Effector memory CD8-positive, alpha-beta T cell (primary cell): ENCODE measurements at regions not wholly inside any gene's neighbourhood (a gene's known extent, or its start where the extent isn't known, plus 50 kb on each side); places are given as distances from the start of the nearest gene placed in this dataset.
"Not testable (repeated sequence)": the region's sequence is repeated elsewhere in the genome, so short reads cannot be mapped to it uniquely, and the experiment has no call there.

Experiments
- ATAC-seq: fragments of 150-1000 bp; cut with Tn5 transposase; replicated peaks from 2 replicates; pipeline ENCODE4 v1.10.0; 2021; ENCODE audit warnings: mild to moderate bottlenecking, moderate library complexity
- DNase-seq, 3 experiments: peaks; one replicate each; pipeline ENCODE4 v3.0.0; 2021
- H3K27ac Mint-ChIP-seq, 2 donors: one replicate each; pipeline ENCODE4 v1.8.0; 2022; ENCODE audit warnings: mild to moderate bottlenecking in 2 of 2, mixed read lengths in 2 of 2, moderate library complexity in 2 of 2
- H3K27me3 Mint-ChIP-seq, 2 donors: one replicate each; pipeline ENCODE4 v1.8.0; 2022; ENCODE audit warnings: mixed read lengths in 2 of 2
- H3K36me3 Mint-ChIP-seq: one replicate; pipeline ENCODE4 v1.8.0; 2022; ENCODE audit warnings: mild to moderate bottlenecking, moderate library complexity, mixed read lengths; ENCODE audit not compliant: insufficient read depth
- H3K4me1 Mint-ChIP-seq, 2 donors: one replicate each; pipeline ENCODE4 v1.8.0; 2022; ENCODE audit warnings: low read depth in 2 of 2, mixed read lengths in 2 of 2
- H3K4me3 Mint-ChIP-seq, 2 donors: one replicate each; pipeline ENCODE4 v1.8.0; 2022; ENCODE audit warnings: mild to moderate bottlenecking in 2 of 2, mixed read lengths in 2 of 2, moderate library complexity in 2 of 2
- H3K9me3 Mint-ChIP-seq, 2 donors: one replicate each; pipeline ENCODE4 v1.8.0; 2022; ENCODE audit warnings: mixed read lengths in 2 of 2

GRCh38 chr10:22158426-22158825 is 59.4 kb downstream of the EBLN1 start:
- ATAC-seq, result no peak
- Mint-ChIP-seq H3K36me3 (no peaks in the 10 kb centered on the region), H3K27me3 (peaks cover 13 to 37% of the 10 kb centered on the region in 2 donors), H3K4me3 (no peak overlapping the region), H3K9me3 (no peaks in the 10 kb centered on the region), H3K4me1 (peaks cover 4 to 7% of the 10 kb centered on the region in 2 donors), H3K27ac (no peak overlapping the region)
- no peak for DNase-seq

GRCh38 chr10:22156750-22157149 is 61.1 kb downstream of the EBLN1 start:
- H3K36me3 Mint-ChIP-seq, result no peaks in the 10 kb centered on the region
- no peaks in the 10 kb centered on the region for H3K9me3 Mint-ChIP-seq

GRCh38 chr10:22152403-22152802 is 65.4 kb downstream of the EBLN1 start:
- no peak overlapping the region for H3K4me3 Mint-ChIP-seq
- H3K27me3 Mint-ChIP-seq, result peaks cover 51 to 61% of the 10 kb centered on the region in 2 donors
- H3K36me3 Mint-ChIP-seq, result no peaks in the 10 kb centered on the region
- no peak for ATAC-seq
- peaks cover 0 to 3% of the 10 kb centered on the region in 2 donors for H3K9me3 Mint-ChIP-seq
- no peak for DNase-seq
- no peak overlapping the region for H3K27ac Mint-ChIP-seq
- H3K4me1 Mint-ChIP-seq, result no peaks in the 10 kb centered on the region

More at GRCh38 chr10:22156750-22157149, 61.1 kb downstream of the EBLN1 start:
- ATAC-seq (no peak), DNase-seq (no peak)
- Mint-ChIP-seq H3K27me3 (peaks cover 22 to 38% of the 10 kb centered on the region in 2 donors), H3K4me1 (peaks cover 4 to 7% of the 10 kb centered on the region in 2 donors), H3K27ac (no peak overlapping the region), H3K4me3 (no peak overlapping the region)

GRCh38 chr10:22150842-22151241 is 67.0 kb downstream of the EBLN1 start:
- H3K4me1 Mint-ChIP-seq, result no peaks in the 10 kb centered on the region
- H3K9me3 Mint-ChIP-seq, result peaks cover 0 to 3% of the 10 kb centered on the region in 2 donors
- ATAC-seq (no peak), DNase-seq (no peak)
- H3K27me3 Mint-ChIP-seq, result peaks cover 45 to 47% of the 10 kb centered on the region in 2 donors
- no peak overlapping the region for H3K4me3 Mint-ChIP-seq
- no peak overlapping the region for H3K27ac Mint-ChIP-seq
- H3K36me3 Mint-ChIP-seq, result no peaks in the 10 kb centered on the region

- no peak for DNase-seq
- Mint-ChIP-seq H3K4me3 (no peak overlapping the region), H3K27me3 (peaks cover 43 to 45% of the 10 kb centered on the region in 2 donors), H3K4me1 (no peaks in the 10 kb centered on the region), H3K27ac (no peak overlapping the region), H3K36me3 (no peaks in the 10 kb centered on the region), H3K9me3 (peaks cover 0 to 3% of the 10 kb centered on the region in 2 donors)
- no peak for ATAC-seq
These were observed 68.9 kb downstream of the EBLN1 start for GRCh38 chr10:22148961-22149360.

- H3K36me3 Mint-ChIP-seq, ATAC-seq, H3K27ac Mint-ChIP-seq, DNase-seq, H3K4me3 Mint-ChIP-seq, H3K9me3 Mint-ChIP-seq, H3K4me1 Mint-ChIP-seq: not testable (repeated sequence)
- peaks cover 21 to 27% of the 10 kb centered on the region in 2 donors for H3K27me3 Mint-ChIP-seq
These were observed 71.9 kb downstream of the EBLN1 start for GRCh38 chr10:22145873-22146272.

GRCh38 chr10:22137542-22137941 is 80.3 kb downstream of the EBLN1 start:
- H3K4me3 Mint-ChIP-seq, result no peak overlapping the region
- ATAC-seq, result no peak
- H3K36me3 Mint-ChIP-seq, result no peaks in the 10 kb centered on the region
- H3K27ac Mint-ChIP-seq, result no peak overlapping the region
- peaks cover 54 to 79% of the 10 kb centered on the region in 2 donors for H3K27me3 Mint-ChIP-seq
- H3K4me1 Mint-ChIP-seq, result peaks cover 0 to 4% of the 10 kb centered on the region in 2 donors
- H3K9me3 Mint-ChIP-seq, result no peaks in the 10 kb centered on the region
- no peak for DNase-seq

GRCh38 chr10:22135591-22135990 is 82.2 kb downstream of the EBLN1 start:
- peaks cover 0 to 4% of the 10 kb centered on the region in 2 donors for H3K4me1 Mint-ChIP-seq
- ATAC-seq (no peak), DNase-seq (no peak)
- H3K9me3 Mint-ChIP-seq, result no peaks in the 10 kb centered on the region
- H3K27ac Mint-ChIP-seq, result no peak overlapping the region
- no peaks in the 10 kb centered on the region for H3K36me3 Mint-ChIP-seq
- H3K4me3 Mint-ChIP-seq, result no peak overlapping the region
- peaks cover 45 to 76% of the 10 kb centered on the region in 2 donors for H3K27me3 Mint-ChIP-seq

- Mint-ChIP-seq H3K4me3 (no peak overlapping the region), H3K27me3 (peaks cover 40 to 73% of the 10 kb centered on the region in 2 donors), H3K4me1 (peaks cover 0 to 6% of the 10 kb centered on the region in 2 donors), H3K9me3 (no peaks in the 10 kb centered on the region), H3K27ac (no peak overlapping the region), H3K36me3 (no peaks in the 10 kb centered on the region)
- ATAC-seq (no peak), DNase-seq (no peak)
These were observed 83.8 kb downstream of the EBLN1 start for GRCh38 chr10:22133749-22134624.

- H3K9me3 Mint-ChIP-seq, H3K36me3 Mint-ChIP-seq, H3K27ac Mint-ChIP-seq, H3K4me1 Mint-ChIP-seq, H3K4me3 Mint-ChIP-seq, ATAC-seq, DNase-seq: not testable (repeated sequence)
- peaks cover 30 to 52% of the 10 kb centered on the region in 2 donors for H3K27me3 Mint-ChIP-seq
These were observed 87.0 kb downstream of the EBLN1 start for GRCh38 chr10:22130824-22131223.

- DNase-seq, ATAC-seq, H3K4me3 Mint-ChIP-seq, H3K27ac Mint-ChIP-seq, H3K9me3 Mint-ChIP-seq, H3K4me1 Mint-ChIP-seq, H3K36me3 Mint-ChIP-seq: not testable (repeated sequence)
- H3K27me3 Mint-ChIP-seq, result peaks cover 23 to 40% of the 10 kb centered on the region in 2 donors
These were observed 88.2 kb downstream of the EBLN1 start for GRCh38 chr10:22129612-22130011.

- peaks cover 34 to 45% of the 10 kb centered on the region in 2 donors for H3K27me3 Mint-ChIP-seq
- not testable (repeated sequence) for H3K36me3 Mint-ChIP-seq, ATAC-seq, H3K27ac Mint-ChIP-seq, H3K9me3 Mint-ChIP-seq, H3K4me3 Mint-ChIP-seq, H3K4me1 Mint-ChIP-seq, DNase-seq
These were observed 96.6 kb downstream of the EBLN1 start for GRCh38 chr10:22121181-22121580.

- not testable (repeated sequence) for H3K4me3 Mint-ChIP-seq, ATAC-seq
These were observed 97.7 kb downstream of the EBLN1 start for GRCh38 chr10:22120072-22120471.

GRCh38 chr10:22119575-22119974 is 98.2 kb downstream of the EBLN1 start:
- H3K4me3 Mint-ChIP-seq, ATAC-seq, H3K36me3 Mint-ChIP-seq, DNase-seq, H3K9me3 Mint-ChIP-seq, H3K4me1 Mint-ChIP-seq, H3K27ac Mint-ChIP-seq: not testable (repeated sequence)
- peaks cover 48 to 60% of the 10 kb centered on the region in 2 donors for H3K27me3 Mint-ChIP-seq

More at GRCh38 chr10:22120072-22120471, 97.7 kb downstream of the EBLN1 start:
- not testable (repeated sequence) for H3K9me3 Mint-ChIP-seq, H3K4me1 Mint-ChIP-seq, H3K27ac Mint-ChIP-seq, DNase-seq, H3K36me3 Mint-ChIP-seq
- peaks cover 43 to 55% of the 10 kb centered on the region in 2 donors for H3K27me3 Mint-ChIP-seq
